Stimulated activated CD4-positive, alpha-beta T cell treated with anti-CD3 and anti-CD28 coated beads, Interleukin-1b, Interleukin-23, amount 100 ng/mL, for 24 hours (primary cell): ENCODE measurements at regions not wholly inside any gene's neighbourhood (a gene's known extent, or its start where the extent isn't known, plus 50 kb on each side); places are given as distances from the start of the nearest gene placed in this dataset.

Experiments used
- DNase-seq, 4 experiments: peaks; one replicate each; pipeline ENCODE4 v3.0.0-alpha.2; 2020; ENCODE audit warnings: low read depth in 4 of 4, low spot score in 1 of 4

DNA sequence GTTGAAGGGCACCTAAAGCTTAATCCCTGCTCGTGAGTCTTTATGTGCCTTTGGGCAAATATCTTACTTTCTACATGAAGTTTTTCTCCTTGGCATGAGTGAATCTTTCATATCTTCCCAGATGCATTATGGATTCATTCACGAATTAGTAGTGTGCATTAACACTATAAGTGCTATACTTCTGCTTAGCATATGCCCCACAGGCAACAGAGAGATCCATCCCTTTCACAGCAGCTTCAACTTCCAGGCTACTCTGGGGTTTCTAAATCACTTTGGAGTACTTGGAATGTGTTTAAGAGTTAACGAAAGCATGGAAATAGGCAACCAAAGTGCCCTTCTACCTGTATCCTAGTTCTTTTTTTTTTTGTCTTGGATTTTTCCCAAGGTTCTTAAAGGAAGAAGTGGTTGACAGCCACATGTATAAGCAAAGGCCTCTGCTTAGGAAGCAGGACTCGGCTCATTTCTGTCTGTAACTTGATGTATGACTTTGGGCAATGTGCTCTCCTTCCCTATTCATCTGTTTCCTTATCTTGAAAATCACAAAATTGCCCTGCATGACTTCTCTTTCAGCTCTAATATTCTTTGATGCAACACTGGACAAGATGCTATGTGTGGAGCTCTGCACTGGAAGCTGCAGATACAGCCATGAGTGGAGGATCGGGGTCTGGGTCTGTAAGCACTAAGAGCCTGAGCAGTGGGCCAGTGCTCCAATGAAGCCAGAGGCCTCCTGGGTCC, 54.5 kb upstream of the ME3 start:
- no peak for DNase-seq

- DNase-seq = no peak
Measured at GRCh38 chr11:86726118-86726753, 53.8 kb upstream of the ME3 start.

GRCh38 chr11:86724137-86724536, 51.7 kb upstream of the ME3 start:
- DNase-seq = no peak

GRCh38 chr11:86723281-86723680, 50.9 kb upstream of the ME3 start:
- DNase-seq = no peak

DNA sequence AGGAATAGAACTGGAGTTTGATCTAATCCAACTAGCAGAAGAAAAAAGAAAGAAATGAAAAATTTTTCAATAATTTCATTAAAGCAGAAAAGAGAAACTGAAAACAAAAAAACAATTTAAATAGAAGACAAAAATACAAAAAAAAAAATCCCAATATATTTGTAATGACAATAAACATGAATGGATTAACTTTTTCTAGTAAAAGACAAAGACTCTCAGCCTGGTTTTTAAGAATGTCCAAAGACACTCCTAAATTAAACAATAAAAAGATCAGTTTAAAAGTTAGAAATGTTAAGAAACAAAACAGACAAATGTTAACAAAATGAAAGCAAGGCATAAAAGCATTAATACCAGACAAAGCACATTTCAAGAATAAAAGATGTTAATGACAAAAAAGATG, 50.3 kb upstream of the ME3 start:
- DNase-seq = no peak
